ENCODE measurements at regions not wholly inside any gene's neighbourhood (a gene's known extent, or its start where the extent isn't known, plus 50 kb on each side); places are given as distances from the start of the nearest gene placed in this dataset.

DNA sequence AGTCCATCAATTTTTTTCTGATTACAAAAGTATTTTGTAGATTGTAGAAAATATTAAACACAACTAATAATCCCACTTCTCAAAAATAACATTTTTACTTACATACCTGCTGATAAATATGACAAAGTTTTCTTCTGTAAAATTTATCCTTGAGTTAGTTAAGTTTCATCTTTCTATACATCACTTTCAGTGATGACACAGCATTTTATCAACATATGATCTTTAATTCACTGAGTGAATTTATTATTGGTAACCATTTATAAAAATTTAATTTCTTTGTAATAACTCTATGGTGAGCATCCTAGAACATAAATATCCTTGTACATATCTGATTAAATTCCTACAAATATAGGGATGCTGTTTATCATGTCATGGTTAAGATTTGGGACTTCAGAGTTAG, 385.0 kb upstream of the SLC35B3 start:
- H3K4me1 ChIP-seq (replicated peaks in 1 of 2): no peaks in the 10 kb centered on the region
- DNase-seq: no peak
- H3K36me3 ChIP-seq (replicated peaks in 1 of 2): no peaks in the 10 kb centered on the region
- H3K4me3 ChIP-seq: no peak overlapping the region
- no peaks in the 10 kb centered on the region for H3K9me3 ChIP-seq (replicated peaks in 1 of 3)
- H3K27ac ChIP-seq: no peak overlapping the region
- H3K27me3 ChIP-seq: no peaks in the 10 kb centered on the region
- no peak for TF ChIP-seq POLR2A (IDR thresholded peaks at IDR 0.05)
- TF ChIP-seq, protein P1, sequence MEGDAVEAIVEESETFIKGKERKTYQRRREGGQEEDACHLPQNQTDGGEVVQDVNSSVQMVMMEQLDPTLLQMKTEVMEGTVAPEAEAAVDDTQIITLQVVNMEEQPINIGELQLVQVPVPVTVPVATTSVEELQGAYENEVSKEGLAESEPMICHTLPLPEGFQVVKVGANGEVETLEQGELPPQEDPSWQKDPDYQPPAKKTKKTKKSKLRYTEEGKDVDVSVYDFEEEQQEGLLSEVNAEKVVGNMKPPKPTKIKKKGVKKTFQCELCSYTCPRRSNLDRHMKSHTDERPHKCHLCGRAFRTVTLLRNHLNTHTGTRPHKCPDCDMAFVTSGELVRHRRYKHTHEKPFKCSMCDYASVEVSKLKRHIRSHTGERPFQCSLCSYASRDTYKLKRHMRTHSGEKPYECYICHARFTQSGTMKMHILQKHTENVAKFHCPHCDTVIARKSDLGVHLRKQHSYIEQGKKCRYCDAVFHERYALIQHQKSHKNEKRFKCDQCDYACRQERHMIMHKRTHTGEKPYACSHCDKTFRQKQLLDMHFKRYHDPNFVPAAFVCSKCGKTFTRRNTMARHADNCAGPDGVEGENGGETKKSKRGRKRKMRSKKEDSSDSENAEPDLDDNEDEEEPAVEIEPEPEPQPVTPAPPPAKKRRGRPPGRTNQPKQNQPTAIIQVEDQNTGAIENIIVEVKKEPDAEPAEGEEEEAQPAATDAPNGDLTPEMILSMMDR (IDR thresholded peaks at IDR 0.05): no peak
- intact Hi-C loops (cut with DNase I): no loop called here

DNA sequence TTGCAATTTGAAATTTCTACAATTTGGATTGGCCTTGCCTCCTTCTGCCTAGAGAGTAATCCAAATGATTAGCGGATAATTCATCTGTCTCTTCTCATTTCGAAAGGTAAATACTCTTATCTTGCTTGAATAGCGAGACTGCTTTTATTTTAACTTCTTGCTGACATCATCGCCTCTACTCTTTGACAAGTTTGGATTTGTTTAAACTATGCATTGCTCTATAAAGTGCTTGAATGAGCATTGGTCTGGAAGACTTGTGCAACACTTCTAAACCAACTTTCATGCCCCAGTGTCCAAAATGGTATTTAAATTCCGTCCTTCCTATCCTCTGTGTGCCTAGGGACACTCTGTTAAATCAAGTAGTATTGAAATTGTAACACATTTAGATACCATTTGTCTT, 384.1 kb upstream of the SLC35B3 start:
- H3K9me3 ChIP-seq (replicated peaks in 1 of 3): no peaks in the 10 kb centered on the region
- intact Hi-C loops (cut with DNase I): no loop called here
- H3K4me1 ChIP-seq (replicated peaks in 1 of 2): no peaks in the 10 kb centered on the region
- H3K4me3 ChIP-seq: no peak overlapping the region
- 53 to 75% (median 59%) methylated on average over 5 of the region's 5 CpGs for WGBS, 4 donors
- no peak overlapping the region for H3K27ac ChIP-seq
- H3K27me3 ChIP-seq: no peaks in the 10 kb centered on the region
- DNase-seq: no peak
- no peak for TF ChIP-seq POLR2A (IDR thresholded peaks at IDR 0.05)
- TF ChIP-seq, protein P1 (IDR thresholded peaks at IDR 0.05): no peak
- H3K36me3 ChIP-seq (replicated peaks in 1 of 2): no peaks in the 10 kb centered on the region

DNA sequence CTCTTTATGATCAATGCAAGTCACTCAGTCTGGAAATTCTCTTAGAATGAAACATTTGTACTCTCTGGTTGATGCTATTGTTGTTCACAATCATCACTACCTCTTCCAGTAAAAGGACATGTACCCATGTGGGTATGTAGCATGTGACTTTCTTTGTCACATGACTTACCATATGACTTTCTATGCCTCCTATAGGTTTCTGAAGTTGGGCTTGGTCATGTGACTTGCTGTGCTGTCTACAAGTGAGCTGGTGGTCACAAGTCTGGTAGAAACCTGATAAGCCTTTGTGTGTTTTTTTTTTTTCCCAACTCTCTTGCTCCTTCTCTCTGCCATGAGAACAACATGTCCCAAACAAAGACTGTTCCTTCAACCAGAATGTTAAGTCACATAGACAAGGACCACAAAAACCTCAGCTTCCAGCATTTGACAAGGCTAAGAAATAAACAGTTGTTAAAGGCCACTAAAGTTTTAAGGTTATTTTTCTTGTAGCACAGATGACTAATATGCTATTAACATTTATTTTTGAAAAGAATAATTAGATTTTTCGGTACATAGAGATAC, 379.2 kb upstream of the SLC35B3 start:
- DNase-seq: no peak
- H3K4me3 ChIP-seq: no peak overlapping the region
- no peak overlapping the region for H3K27ac ChIP-seq
- 20 to 33% (median 24%) methylated on average over 1 of the region's 1 CpG for WGBS, 4 donors
- H3K4me1 ChIP-seq (replicated peaks in 1 of 2): no peaks in the 10 kb centered on the region
- no peak for TF ChIP-seq POLR2A (IDR thresholded peaks at IDR 0.05)
- TF ChIP-seq, protein P1 (IDR thresholded peaks at IDR 0.05): no peak
- intact Hi-C loops (cut with DNase I): no loop called here
- no peaks in the 10 kb centered on the region for H3K27me3 ChIP-seq
- no peaks in the 10 kb centered on the region for H3K9me3 ChIP-seq (replicated peaks in 1 of 3)
- no peaks in the 10 kb centered on the region for H3K36me3 ChIP-seq (replicated peaks in 1 of 2)

DNA sequence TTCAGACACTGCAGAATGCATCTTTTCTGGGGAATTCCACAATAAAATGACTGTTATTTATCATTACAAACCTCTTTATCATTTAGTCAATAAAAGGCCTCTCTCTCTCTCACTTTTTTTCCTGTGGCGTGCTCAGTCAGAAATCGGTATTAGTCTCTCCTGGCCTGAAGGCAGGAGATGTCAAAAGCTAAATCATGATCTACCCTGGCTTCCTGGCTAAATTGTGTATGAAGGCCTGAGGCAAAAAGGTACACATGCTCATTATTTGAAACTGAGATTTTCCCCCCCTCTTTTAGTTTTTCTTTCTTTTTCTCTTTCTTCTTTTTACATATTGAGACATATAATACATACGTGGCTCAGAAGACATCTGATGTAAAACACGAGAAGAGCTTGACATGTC, 375.0 kb upstream of the SLC35B3 start:
- no peak for TF ChIP-seq POLR2A (IDR thresholded peaks at IDR 0.05)
- TF ChIP-seq, protein P1 (IDR thresholded peaks at IDR 0.05): no peak
- H3K4me1 ChIP-seq (replicated peaks in 1 of 2): no peaks in the 10 kb centered on the region
- DNase-seq: no peak
- no peak overlapping the region for H3K27ac ChIP-seq
- H3K27me3 ChIP-seq: no peaks in the 10 kb centered on the region
- intact Hi-C loops (cut with DNase I): no loop called here
- WGBS, 4 donors: 73 to 85% (median 78%) methylated on average over 4 of the region's 4 CpGs
- H3K9me3 ChIP-seq (replicated peaks in 1 of 3): no peaks in the 10 kb centered on the region
- no peaks in the 10 kb centered on the region for H3K36me3 ChIP-seq (replicated peaks in 1 of 2)
- no peak overlapping the region for H3K4me3 ChIP-seq
